D721Med (cell line): ENCODE measurements at regions not wholly inside any gene's neighbourhood (a gene's known extent, or its start where the extent isn't known, plus 50 kb on each side); places are given as distances from the start of the nearest gene placed in this dataset.

Experiments
- DNase-seq: peaks from one replicate; pipeline ENCODE4 v3.0.0; 2011; ENCODE audit warnings: low spot score; ENCODE audit not compliant: insufficient read length
- FAIRE-seq: peaks from 2 replicates; lab custom pipeline; 2011; peaks lifted over from hg19 to GRCh38; lab: Jason Lieb, UNC
- TF ChIP-seq, protein P1 (sequence below): IDR thresholded peaks from 2 replicates; pipeline ENCODE4 v1.5.1; 2012; ENCODE audit warnings: mild to moderate bottlenecking, control low read depth; ENCODE audit not compliant: insufficient read depth; ENCODE audit errors: missing control alignments

DNA sequence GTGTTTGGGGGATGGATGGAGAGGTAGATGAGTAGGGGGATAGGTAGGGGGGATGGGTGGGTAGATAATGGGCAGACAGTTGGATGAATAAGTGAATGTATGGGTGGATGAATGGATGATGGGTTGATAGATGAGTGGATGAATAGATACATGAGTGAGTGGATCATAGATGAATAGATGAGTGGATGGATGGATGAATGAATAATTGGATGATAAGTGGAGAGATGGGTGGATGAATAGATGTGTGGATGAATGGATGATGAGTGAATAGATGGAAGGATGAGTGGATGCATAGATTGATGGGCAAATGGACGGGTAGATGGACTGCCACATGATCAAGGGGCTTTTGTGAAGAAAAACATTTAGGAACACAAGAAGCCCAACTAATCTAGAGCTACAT is 133.3 kb upstream of the F3 start:
- FAIRE-seq: no peak
- TF ChIP-seq, protein P1, sequence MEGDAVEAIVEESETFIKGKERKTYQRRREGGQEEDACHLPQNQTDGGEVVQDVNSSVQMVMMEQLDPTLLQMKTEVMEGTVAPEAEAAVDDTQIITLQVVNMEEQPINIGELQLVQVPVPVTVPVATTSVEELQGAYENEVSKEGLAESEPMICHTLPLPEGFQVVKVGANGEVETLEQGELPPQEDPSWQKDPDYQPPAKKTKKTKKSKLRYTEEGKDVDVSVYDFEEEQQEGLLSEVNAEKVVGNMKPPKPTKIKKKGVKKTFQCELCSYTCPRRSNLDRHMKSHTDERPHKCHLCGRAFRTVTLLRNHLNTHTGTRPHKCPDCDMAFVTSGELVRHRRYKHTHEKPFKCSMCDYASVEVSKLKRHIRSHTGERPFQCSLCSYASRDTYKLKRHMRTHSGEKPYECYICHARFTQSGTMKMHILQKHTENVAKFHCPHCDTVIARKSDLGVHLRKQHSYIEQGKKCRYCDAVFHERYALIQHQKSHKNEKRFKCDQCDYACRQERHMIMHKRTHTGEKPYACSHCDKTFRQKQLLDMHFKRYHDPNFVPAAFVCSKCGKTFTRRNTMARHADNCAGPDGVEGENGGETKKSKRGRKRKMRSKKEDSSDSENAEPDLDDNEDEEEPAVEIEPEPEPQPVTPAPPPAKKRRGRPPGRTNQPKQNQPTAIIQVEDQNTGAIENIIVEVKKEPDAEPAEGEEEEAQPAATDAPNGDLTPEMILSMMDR: no peak
- DNase-seq: no peak

DNA sequence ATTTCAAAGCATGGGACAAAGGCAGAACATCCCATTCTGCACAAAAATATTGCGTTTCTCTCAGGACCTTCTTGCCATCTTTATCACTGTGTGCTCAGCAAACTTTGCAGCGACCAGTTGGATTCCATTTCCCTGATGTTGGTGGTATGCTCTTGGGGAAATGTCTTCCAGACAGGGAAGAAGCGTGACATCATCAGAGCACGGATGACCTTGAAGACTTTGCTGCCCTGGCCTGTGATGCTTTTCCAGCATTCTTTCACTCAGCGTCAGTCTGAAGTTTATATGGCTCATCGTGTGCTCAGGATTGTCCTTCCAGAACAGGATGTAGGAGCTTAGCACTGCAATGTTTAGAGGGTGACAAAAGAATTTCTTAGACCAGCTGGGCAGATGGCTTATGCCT is 131.4 kb upstream of the F3 start:
- TF ChIP-seq, protein P1: no peak
- DNase-seq (no peak), FAIRE-seq (no peak)

GRCh38 chr1:94672001-94672400 is 130.4 kb upstream of the F3 start:
- DNase-seq: no peak
- no peak for FAIRE-seq
- TF ChIP-seq, protein P1: no peak

DNA sequence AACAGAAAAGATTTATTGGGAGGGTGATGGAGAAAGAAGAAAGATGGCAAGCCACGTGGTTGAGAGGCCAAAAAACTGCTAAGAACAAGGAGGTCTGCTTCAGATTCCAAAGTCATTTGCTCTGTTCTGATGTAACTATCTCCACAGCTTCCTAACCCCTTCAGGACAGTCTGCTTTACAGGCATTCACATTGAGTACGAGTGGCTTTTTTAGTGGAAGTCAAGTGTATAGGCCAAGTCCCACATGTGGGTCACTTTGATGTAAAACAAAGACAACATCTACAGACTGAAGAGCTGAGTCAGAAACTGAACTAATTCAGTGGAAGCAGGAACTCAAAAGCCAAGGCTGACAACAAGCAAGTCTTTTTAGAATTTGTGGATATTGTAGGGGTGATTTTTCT is 128.7 kb upstream of the F3 start:
- TF ChIP-seq, protein P1: no peak
- no peak for FAIRE-seq
- no peak for DNase-seq

- DNase-seq (no peak), FAIRE-seq (no peak)
- TF ChIP-seq, protein P1: no peak
Measured at GRCh38 chr1:94669198-94669597, 127.6 kb upstream of the F3 start.

- TF ChIP-seq, protein P1: no peak
- FAIRE-seq (no peak), DNase-seq (no peak)
Measured at GRCh38 chr1:94668528-94668927, 127.0 kb upstream of the F3 start.

GRCh38 chr1:94667818-94668217 is 126.3 kb upstream of the F3 start:
- TF ChIP-seq, protein P1: no peak
- no peak for FAIRE-seq
- no peak for DNase-seq
